ENCODE measurements at regions not wholly inside any gene's neighbourhood (a gene's known extent, or its start where the extent isn't known, plus 50 kb on each side); places are given as distances from the start of the nearest gene placed in this dataset.

DNA sequence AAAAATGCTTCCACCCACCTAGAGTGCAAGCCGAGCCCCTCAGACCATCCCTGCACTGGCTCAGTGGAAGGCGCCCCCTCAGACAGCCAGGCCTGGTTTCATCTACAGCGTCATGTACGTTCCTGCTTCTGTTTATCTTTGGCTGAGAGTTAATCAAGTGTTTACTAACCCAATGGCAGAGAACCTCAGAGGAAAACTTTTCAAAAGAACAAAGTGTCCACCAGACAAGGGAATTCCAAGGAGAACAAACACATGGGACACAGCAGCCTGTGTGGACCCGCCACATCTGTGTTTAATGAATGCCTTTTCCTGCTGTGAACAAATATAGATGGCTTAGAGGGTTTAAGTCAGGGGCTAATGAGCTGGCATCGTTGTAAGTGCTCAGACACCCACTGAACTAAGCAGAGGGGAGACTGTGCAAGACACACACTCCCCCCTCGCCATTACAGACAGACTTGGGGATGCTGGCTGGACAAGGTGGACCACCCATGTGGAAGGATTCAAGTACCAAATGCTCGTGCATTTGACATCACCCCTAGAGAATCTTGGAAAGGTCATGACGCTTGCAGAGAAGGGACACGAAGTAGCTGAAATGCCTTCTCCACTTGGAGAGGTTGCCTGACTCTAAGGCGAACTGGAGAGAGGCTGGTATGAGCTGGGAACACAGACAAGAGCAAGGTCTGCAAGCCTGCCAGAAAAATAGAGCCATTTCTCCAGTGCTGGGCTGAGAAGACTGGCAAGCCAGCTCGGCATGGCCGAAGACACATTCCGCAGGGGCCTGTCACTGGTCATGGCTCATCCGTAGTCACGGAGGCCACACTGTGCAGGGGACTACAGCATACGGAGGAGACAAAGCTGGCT lies 53.5 kb upstream of the NXT1 start:
- H3K9ac ChIP-seq (ENCODE audit: low read length in 3 of 3): no peak overlapping the region
- DNase-seq (peak in 3 of 5 donors; percentile 28 to 43 (median 33)), FAIRE-seq (no peak)
- H3K9me3 ChIP-seq (ENCODE audit: control insufficient read depth in 2 of 3, insufficient read depth in 1 of 3, low read length in 3 of 3): peaks cover 0 to 2% (median 0%) of the 10 kb centered on the region in 3 donors
- no peak overlapping the region for H3K4me3 ChIP-seq (ENCODE audit: low read length in 3 of 3)
- TF ChIP-seq, protein P1, sequence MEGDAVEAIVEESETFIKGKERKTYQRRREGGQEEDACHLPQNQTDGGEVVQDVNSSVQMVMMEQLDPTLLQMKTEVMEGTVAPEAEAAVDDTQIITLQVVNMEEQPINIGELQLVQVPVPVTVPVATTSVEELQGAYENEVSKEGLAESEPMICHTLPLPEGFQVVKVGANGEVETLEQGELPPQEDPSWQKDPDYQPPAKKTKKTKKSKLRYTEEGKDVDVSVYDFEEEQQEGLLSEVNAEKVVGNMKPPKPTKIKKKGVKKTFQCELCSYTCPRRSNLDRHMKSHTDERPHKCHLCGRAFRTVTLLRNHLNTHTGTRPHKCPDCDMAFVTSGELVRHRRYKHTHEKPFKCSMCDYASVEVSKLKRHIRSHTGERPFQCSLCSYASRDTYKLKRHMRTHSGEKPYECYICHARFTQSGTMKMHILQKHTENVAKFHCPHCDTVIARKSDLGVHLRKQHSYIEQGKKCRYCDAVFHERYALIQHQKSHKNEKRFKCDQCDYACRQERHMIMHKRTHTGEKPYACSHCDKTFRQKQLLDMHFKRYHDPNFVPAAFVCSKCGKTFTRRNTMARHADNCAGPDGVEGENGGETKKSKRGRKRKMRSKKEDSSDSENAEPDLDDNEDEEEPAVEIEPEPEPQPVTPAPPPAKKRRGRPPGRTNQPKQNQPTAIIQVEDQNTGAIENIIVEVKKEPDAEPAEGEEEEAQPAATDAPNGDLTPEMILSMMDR (IDR thresholded peaks at IDR 0.05; ENCODE audit: borderline replicate concordance, extremely low read depth, insufficient read depth): no peak
- no peaks in the 10 kb centered on the region for H3K36me3 ChIP-seq (ENCODE audit: control insufficient read depth in 2 of 3, insufficient read depth in 3 of 3, low read length in 3 of 3)
- H3K27me3 ChIP-seq (ENCODE audit: control insufficient read depth, insufficient read depth, low read length): no peaks in the 10 kb centered on the region
- peaks cover 0 to 6% (median 0%) of the 10 kb centered on the region in 3 donors for H3K4me1 ChIP-seq (ENCODE audit: control insufficient read depth in 2 of 3, insufficient read depth in 2 of 3, low read depth in 1 of 3, low read length in 3 of 3)
- H3K27ac ChIP-seq (ENCODE audit: low read depth in 2 of 2, low read length in 2 of 2): no peak overlapping the region
- intact Hi-C loops (cut with DNase I): no loop called here

DNA sequence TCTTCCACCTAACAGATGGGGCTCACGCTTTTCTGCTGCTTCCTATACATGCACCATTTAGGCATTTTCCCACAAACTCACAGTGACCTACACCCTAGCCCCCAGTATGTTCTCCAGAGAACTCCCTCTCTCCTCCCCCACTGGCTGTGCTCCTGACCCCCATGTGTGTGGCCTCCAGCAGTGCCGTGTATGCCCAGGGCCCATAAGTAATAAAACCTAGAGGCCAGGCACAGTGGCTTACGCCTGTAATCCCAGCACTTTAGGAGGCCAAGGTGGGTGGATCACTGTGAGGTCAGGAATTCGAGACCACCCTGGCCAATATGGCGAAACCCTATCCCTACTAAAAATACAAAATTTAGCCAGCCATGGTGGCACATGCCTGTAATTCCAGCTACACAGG lies 54.7 kb upstream of the NXT1 start:
- H3K27me3 ChIP-seq (ENCODE audit: control insufficient read depth, insufficient read depth, low read length): no peaks in the 10 kb centered on the region
- no peak for DNase-seq
- peaks cover 0 to 2% (median 0%) of the 10 kb centered on the region in 3 donors for H3K9me3 ChIP-seq (ENCODE audit: control insufficient read depth in 2 of 3, insufficient read depth in 1 of 3, low read length in 3 of 3)
- peaks cover 0 to 6% (median 0%) of the 10 kb centered on the region in 3 donors for H3K4me1 ChIP-seq (ENCODE audit: control insufficient read depth in 2 of 3, insufficient read depth in 2 of 3, low read depth in 1 of 3, low read length in 3 of 3)
- no peak overlapping the region for H3K9ac ChIP-seq (ENCODE audit: low read length in 3 of 3)
- H3K4me3 ChIP-seq (ENCODE audit: low read length in 3 of 3): no peak overlapping the region
- no peaks in the 10 kb centered on the region for H3K36me3 ChIP-seq (ENCODE audit: control insufficient read depth in 2 of 3, insufficient read depth in 3 of 3, low read length in 3 of 3)
- intact Hi-C loops (cut with DNase I): no loop called here
- no peak overlapping the region for H3K27ac ChIP-seq (ENCODE audit: low read depth in 2 of 2, low read length in 2 of 2)
- no peak for FAIRE-seq
- TF ChIP-seq, protein P1 (IDR thresholded peaks at IDR 0.05; ENCODE audit: borderline replicate concordance, extremely low read depth, insufficient read depth): no peak

DNA sequence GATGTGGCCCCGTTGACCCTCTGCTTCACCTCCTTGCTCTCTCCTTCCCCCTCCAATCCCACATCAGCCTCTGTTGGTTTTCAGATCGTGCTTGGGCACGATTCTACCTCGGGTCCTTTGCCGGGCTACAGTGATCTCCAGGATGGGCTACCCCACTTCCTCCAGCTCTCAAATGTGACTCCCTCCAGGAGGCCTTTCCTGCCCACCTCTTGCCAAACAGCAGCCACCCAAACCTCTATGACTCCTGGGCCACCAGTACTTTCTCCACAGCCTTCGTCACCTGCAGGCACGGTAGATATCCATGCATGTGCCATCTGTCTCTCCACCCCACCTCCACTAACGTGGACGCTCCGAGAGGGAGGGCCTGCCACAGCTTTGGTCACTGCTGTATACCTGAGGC lies 55.9 kb upstream of the NXT1 start:
- TF ChIP-seq, protein P1 (IDR thresholded peaks at IDR 0.05; ENCODE audit: borderline replicate concordance, extremely low read depth, insufficient read depth): no peak
- Histone ChIP-seq H3K9ac (ENCODE audit: low read length in 3 of 3) (no peak overlapping the region), H3K27ac (ENCODE audit: low read depth in 2 of 2, low read length in 2 of 2) (no peak overlapping the region), H3K4me1 (ENCODE audit: control insufficient read depth in 2 of 3, insufficient read depth in 2 of 3, low read depth in 1 of 3, low read length in 3 of 3) (peaks cover 0 to 6% (median 0%) of the 10 kb centered on the region in 3 donors), H3K27me3 (ENCODE audit: control insufficient read depth, insufficient read depth, low read length) (no peaks in the 10 kb centered on the region), H3K9me3 (ENCODE audit: control insufficient read depth in 2 of 3, insufficient read depth in 1 of 3, low read length in 3 of 3) (peaks cover 0 to 2% (median 0%) of the 10 kb centered on the region in 3 donors), H3K4me3 (ENCODE audit: low read length in 3 of 3) (no peak overlapping the region), H3K36me3 (ENCODE audit: control insufficient read depth in 2 of 3, insufficient read depth in 3 of 3, low read length in 3 of 3) (no peaks in the 10 kb centered on the region)
- DNase-seq (no peak), FAIRE-seq (no peak)
- intact Hi-C loops (cut with DNase I): no loop called here

Data from kidney (tissue), 13 donors.